Mammary epithelial cell (primary cell): ENCODE measurements at regions not wholly inside any gene's neighbourhood (a gene's known extent, or its start where the extent isn't known, plus 50 kb on each side); places are given as distances from the start of the nearest gene placed in this dataset.

Experiments
- CTCF ChIP-seq, 2 donors: IDR thresholded peaks in 1 of 2; conservative IDR thresholded peaks in 1 of 2; 2 replicates each; pipeline ENCODE4 v1.5.1; 2011 to 2012; ENCODE audit warnings: inconsistent platforms in 2 of 2, low read length in 2 of 2, mild to moderate bottlenecking in 2 of 2, control low read depth in 1 of 2, low read depth in 1 of 2; ENCODE audit not compliant: insufficient read depth in 1 of 2; ENCODE audit errors: extremely low read depth in 1 of 2
- EZH2 ChIP-seq: IDR thresholded peaks from 2 replicates; pipeline ENCODE4 v1.6.1; 2012; ENCODE audit warnings: low read length, inconsistent platforms, borderline replicate concordance

GRCh38 chrX:45799576-45799975 lies 598.9 kb upstream of the DIPK2B start:
- TF ChIP-seq CTCF (conservative IDR thresholded peaks at IDR 0.05 in 1 of 2, IDR thresholded peaks at IDR 0.05 in 1 of 2; ENCODE audit: extremely low read depth in 1 of 2, insufficient read depth in 1 of 2, low read depth in 1 of 2, low read length in 2 of 2) (no peak), EZH2 (no peak)
